HT-29 (cell line): ENCODE measurements at regions not wholly inside any gene's neighbourhood (a gene's known extent, or its start where the extent isn't known, plus 50 kb on each side); places are given as distances from the start of the nearest gene placed in this dataset.

Source experiments
- DNase-seq: peaks from one replicate; pipeline ENCODE4 v3.0.0-alpha.2; 2015; ENCODE audit warnings: low spot score

DNA sequence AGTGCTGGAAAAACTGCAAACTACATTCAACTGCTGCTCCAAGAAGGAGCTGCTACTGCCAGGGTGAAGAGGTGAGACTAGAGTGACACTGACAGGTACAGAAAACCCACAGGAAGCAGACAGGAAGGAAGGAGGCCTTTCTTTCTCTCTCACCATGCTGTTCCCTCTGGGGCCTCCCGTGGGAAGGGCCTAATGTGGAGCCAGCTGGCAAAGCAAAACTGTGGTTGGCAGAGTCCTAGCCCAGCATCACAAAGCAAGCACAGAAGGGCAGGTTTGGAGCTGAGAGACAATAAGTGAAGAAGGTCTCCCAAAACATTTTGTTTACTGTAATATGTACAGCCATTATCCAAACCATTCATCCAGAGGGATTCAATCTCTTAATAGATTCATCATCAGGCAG is 122.5 kb upstream of the MAX start:
- DNase-seq, result no peak

DNA sequence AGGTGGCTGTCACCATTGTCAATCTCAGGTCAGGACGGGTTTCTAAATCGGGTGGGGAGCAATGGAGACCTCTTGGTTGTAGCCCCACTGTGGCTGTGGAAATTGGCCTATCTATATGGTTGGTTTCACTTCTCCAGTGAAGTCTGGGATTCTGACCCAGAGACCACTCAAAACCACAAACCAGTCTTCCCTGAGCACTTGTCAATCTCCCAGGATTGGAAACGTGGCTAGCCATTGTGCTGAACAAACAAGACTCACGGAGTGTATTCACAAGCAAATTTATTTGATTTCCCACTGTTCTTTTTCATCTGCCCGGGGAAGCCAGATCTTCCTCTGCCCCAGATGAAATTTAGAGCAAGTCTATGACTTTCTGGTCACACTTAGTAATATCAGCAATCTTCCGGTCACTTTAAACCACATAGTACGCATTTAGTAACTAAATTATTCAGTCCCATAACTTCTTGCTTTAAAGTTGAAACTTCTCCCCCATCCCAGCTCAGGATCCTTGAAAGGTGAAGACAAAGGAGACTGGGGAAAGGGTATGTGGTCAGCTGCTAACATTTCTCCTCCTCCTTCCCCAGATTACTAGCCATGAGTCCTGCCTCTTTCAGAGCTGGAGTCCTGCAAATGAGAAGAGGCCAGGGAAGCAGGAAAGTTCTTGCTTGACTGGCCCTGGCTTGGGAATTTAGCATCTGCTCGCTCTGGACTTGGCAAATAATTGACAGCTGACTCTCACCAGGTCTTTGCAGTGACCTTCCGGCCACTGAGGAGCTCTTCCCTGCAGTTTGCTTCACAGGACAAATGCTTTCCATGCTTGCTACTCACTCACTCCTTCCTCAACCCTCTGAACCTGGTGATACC is 123.2 kb upstream of the MAX start:
- DNase-seq, result no peak

DNA sequence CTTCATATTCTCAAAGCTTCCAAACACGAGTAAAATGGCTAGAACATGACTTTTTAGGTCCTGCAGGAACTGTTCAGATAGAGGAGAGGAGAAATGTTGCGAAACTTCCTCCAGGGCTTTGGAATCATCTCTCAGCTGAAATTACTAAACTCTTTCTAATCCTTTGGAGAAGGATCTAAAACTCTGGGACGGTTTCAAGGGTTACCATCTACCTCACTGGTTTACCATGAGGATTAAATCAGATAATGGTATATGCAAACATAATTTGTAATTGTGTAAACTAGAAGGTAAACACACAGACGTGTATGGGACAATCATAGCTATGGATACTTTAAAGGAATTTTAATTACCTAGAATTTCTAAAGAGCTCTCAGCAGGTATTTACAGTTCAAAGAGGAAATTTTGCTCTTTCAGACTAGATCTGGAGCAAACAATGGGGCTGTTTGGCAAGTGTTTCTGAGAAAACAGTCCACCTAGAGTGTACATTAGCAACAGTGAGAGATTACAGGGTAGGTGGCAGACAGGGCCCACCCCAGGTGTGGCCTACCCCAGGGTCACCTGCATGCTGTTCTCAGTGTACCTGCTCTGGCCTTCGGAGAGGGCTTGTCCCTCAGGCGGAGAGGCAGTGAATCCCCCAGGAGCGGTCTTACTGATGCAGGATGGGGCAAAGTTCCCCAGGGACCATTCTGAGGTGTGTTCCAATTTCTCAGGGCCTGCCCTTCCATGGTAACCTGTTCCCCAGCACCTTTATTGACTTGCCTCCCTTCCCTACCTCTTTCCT is 124.7 kb upstream of the MAX start:
- peak; percentile 30 for DNase-seq

DNA sequence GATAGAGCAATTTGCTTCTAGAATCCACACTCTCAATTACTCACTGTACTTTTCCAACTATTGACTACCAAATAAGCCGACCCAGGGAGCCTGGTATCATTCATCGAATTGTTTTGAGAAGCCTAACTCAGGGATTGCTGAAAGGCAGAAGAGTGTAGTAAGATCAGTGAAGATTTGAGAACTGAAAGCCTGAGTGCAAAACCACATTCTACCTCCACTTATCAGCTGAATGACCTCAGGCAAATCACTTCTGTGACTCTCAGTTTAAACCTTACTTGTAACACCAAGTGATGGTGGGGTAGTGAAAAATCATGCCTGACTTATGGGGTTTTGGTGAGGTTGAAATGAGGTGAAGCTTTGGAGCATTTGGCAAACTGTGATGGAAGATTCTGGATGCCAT is 126.1 kb upstream of the MAX start:
- no peak for DNase-seq

DNA sequence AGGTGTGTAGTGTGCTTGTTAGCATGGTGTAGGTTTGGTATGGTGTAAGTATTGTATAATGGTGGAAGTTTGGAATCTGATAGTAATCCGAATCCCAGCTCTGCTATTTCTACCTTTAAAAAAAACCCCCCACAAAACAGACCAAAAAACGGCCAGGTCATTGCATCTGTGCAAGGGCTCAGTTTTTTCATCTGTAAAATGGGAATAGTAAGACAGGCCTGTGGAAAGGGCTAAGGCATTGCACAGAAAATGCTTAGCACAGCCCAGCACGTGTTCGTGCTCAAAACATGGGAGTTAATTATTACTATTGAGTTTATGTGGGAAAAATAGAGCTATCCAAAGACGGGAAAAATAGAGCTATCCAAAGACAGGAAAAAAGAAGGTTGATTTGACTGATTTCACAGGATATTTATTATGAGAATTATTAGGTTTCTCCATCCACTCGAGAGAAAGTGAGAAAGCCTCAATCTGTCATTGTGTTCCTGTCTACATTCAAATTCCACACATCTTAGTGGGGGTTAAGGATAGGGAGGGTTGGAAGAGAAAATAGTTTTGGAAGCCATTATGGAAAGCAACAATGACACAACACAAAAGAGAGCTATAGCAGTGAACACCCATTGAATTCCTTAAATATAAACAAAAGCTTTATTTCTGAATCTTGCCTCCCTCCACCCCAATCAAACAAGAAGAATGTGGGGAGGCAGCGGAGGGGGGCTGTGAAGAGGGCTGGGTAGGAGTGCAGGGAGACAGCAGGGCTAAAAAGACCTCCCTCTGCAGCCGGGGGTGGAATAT is 126.8 kb upstream of the MAX start:
- DNase-seq, result no peak

DNA sequence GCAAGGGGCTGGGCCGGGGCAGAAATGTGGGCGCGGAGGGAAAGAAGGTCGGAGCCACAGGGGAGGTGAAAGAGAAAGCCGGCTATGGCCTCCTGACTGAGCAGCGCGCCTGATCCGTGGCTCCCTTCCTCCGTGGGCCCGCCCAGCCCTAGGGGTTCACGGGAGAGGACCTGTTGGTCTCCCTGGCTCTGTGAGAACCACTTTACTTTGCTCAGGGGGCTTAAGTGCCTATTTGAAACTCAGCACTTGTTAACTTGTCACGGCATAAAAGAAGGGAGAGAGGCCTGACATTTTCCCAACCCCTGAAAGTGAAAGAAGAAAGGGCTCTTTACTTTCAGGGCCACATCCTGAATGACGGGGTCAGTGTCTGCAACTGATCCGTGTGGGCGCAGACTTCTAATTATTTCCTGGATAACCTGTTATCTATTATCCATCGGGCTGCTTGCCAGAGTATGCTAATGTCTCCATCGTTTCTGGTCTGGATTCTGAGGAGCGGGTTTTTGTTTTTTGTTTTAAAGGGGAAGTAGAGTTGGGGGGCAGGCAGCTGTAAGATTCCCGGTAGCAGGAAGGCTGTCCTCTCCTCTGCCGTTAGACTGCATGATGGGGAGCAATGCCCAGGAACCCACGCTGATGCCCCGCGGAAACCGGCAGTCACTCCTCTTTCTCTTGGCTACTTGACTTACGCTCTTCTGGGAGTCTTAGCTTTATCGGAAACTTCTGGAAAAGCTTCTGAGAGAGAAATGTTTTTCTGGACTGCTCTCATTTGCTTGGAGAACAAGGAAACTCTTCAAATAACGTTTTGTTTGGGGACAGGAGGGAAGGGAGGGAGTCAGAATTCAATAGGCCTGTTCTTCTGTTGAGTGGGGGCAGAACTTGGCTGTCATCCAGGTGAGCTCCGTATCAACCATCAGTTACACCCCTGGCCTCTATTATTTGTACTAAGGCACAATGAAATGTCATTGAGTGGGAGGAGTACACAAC is 127.7 kb upstream of the MAX start:
- DNase-seq, result peak; percentile 44

DNA sequence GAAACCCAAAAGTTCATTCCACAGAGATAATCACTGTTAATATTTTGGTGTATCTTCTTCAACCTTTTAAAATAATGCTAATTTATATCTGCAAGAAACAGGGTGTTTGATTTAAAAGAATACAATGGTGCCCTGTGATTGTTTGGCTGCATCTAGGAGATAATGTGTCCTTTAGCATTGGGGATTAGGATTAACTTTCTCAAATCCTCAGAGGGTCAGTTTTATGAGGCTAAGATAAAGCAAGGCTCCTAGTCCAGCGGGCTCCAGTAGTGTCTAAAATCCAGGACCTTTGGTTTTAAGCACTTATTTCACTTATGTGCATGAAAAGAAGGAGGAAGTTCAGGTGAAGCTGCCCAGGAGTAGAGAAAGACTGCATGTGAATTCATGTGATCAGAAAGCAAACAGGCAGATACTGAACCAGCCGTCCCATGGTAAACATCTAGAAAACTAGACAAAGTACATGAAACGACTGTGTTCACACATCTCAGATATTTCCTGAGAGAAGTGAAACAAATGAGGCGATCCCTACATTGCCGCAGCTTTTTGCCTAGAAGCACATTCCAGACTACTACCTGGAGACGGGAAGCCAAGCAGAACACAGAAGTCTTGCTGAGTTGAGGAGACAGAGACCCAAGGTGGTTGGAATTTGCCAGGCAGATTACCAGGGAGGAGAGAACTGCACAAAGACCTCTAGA is 129.1 kb upstream of the MAX start:
- no peak for DNase-seq

DNA sequence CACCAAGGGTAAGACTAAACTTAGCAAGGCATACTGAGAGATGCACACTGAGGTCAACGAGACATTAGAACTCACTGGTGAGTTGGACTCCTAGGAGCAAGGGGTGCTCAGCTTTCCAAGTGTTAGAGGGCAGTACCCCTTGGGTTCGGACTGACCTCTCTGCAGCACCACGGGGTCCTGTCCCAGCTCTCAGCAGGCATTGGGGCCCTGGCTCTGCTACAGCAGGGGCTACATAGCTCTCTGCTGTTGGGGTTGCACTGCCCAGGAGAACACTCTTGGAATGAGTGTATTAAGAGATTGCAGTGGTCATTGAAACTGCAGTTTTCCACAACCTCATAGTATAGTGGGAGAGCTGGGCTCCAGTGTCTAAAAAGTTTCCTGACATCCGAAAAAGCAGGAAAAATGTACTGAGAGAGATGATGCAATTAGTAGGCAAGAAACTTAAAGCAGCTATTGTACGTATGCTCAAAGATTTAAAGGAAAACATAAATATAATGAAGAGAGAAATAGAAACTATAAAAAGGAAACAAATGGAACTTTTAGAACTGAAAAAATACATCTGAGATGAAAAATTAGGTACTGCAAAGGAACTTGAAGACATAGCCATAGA is 132.5 kb upstream of the MAX start:
- DNase-seq, result no peak

DNA sequence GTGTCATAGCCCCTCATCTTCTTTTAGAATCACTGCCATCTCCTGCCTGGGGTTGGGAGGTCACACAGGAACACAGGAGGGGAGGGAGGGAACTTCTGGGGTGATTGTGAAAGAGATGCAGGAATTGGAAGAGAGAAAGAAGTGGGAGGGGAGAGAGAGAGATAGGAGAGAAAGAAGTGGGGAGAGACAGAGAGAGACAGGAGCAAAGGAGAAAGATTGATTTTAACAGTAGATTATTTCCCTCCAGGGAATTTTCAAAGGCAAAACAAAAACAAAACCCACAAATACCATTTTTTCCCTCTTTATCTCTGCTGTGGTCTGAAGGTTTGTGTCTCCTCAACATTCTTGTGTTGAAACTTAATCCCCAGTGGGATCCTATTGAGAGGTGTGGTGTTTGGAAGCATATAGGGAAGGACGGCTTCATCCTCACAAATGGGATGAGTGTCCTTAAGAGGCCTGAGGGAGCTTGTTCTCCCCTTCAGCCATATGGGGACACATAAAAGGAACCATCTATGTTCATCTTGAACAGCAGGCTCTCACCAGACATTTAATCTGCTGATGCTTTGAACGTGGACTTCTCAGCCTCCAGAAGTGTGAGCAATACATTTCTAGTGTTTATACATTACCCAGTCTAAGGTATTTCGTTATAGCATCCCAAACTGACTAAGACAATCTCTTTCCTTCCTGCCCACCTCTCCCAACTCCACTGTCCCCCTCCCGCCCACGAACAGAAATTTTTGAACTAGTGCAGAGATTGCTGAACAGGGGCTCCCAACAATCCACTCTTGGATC is 134.9 kb upstream of the MAX start:
- DNase-seq, result no peak

DNA sequence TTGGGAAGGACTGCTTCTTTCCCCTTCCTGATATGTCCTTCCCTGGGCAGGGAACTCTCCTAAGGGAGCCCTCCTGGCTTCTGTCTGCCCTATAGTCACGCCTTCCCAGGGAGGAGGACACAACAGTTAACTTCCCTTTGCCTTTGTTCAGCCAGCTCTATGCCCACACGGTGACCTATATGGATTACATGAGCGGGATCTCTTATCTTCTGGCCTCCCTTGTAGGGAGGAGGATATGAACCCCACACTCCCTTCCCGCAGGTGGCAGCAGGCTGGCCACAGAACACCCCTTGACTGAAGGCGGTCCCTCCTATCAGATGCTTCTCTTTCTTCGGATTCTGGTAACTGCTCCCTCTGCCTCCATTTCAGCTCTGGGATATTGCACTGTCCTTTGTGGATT is 135.6 kb upstream of the MAX start:
- no peak for DNase-seq

DNA sequence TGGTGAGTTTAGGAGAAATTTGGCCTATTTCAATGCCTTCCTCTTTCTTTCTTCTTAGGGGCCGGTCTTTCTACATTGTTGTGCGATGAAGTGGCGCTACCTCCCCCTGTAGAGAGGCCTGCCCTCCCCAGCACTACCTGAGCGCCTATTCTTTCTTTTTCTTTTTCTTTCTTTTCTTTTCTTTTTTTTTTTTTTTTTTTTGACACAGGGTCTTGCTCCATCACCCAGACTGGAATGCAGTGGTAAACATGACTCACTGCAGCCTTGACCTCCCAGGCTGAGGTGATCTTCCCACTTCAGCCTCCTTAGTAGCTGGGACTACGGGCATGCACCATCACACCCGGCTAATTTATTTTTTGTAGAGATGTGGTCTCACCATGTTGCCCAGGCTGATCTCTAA is 136.1 kb upstream of the MAX start:
- no peak for DNase-seq

DNA sequence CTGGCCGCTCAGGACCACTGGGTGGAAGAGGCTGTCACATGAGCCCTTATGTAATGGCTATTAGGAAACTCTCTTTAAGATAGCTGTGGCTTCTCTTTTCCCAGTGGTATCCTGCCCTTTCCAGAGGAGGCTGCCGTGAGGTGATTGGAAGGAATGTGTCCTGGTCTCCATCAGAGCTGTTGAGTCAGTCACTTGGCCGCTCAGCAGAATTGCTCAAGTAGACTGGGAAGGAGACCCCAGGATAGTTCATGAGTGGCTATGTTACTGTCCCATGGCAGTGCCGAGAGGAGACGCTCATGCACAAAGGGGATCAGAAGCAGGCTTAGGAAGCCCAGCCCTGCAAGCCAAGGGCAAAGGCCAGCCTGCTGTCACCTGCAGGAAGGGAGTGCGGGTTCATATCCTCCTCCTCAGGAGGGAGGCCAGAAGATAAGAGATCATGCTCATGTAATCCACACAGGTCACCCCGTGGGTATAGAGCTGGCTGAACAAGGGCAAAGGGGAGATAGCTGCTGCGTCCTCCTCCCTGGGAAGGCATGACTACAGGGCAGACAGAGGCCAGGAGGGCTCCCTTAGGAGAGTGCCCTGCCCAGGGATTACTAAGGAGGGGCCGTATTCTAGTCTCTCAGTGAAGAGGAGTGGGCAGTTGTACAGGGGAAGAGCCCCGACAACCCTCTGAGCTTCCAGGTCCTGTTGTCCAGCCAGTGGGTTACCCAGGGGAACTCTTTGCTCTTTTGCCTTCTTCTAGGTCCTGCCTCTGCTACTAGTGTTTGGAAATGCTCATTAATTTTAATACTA is 137.0 kb upstream of the MAX start:
- DNase-seq, result no peak

DNA sequence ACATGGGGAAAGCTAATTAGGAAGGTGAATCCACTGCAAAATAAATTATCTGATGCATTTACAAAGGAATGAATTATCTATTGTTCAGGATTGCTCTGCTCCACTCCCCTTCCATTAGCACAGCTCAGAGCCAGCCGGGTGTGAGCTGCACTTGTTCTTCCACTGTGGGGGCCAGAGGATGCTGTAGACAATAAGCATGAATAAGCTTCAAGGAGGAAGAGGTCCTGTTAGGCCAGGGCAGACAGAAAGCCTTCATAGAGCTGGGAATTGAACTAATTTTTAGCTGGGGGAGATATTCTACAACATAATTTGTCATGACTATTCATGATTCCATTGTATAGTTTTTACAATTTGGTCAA is 137.6 kb upstream of the MAX start:
- no peak for DNase-seq

DNA sequence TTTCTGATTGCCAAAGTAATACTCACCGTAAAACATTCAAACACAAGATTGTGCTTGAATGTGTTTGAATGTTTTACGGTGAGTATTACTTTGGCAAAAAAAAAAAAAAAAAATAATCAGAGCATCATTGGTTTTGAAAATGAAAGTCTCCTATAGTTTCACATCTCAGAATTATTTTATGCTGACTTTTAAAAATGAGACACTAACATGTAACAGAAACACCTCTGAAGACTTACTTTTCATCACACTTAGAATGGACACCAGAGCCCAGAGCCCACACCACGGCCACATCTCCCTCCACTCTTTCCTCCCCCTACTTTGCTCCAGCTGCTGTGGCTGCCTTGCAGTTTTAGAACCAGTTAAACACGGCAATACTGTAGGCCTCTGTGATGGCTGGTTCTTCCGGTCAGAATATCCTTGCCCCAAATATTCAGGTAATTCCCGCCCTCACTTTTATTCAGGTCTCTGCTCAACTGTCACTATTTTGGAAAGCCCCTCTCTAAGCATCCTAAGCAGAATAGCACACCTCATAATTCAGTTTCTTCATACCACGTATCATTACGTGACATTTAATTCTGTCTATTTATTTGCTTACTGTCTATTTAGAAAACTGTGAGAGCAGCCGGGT is 138.9 kb upstream of the MAX start:
- DNase-seq, result no peak

DNA sequence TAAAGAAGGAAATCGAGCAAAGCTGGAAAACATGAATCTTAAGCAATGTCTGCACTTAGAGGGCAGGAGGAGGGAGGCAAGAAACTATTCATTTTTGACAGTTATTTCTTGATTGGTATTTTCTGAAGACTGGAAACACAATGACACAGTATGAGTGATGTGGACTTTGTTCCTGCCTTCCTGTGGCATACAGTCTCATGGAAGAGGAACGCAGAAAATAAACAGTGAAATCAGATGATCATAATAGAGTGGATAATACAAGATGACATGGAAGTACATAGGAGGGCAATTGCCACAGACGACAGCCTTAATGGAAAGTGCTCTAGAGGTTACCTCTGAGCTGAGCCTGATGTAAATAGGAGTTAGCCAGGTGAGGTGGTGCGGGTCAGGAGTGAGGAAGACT is 140.4 kb upstream of the MAX start:
- no peak for DNase-seq

DNA sequence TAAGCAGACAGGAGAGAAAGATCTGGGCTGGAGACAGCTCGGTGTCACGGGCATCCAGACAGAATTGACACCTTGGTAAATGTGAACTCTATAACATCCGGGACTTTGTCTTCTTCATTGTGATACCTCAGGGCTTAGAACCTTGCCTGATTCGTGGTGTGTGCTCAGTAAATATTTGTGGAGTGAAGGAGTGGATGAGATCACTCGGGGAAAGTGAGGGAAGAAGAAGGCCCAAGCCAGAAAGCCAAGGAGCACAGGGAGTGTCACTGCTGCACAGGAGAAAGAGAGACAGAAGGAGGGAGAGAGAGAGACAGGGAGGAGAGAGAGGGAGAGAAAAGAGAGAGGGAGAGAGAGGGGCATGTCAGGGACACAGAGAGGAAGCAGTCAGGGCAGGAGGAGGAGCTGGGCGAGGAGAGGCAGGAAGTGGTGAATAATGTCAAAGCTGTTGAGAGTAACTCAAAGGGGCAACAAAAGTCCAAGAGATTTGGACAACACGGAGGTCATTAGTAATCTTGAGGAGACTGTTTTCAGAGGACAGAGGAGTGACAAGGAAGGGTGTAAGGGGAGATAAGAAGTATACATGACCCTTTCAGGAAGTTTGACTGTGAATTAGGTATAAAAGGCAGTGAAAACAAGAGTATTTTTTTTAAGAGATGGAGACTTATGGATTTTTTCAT is 141.6 kb upstream of the MAX start:
- DNase-seq, result no peak

DNA sequence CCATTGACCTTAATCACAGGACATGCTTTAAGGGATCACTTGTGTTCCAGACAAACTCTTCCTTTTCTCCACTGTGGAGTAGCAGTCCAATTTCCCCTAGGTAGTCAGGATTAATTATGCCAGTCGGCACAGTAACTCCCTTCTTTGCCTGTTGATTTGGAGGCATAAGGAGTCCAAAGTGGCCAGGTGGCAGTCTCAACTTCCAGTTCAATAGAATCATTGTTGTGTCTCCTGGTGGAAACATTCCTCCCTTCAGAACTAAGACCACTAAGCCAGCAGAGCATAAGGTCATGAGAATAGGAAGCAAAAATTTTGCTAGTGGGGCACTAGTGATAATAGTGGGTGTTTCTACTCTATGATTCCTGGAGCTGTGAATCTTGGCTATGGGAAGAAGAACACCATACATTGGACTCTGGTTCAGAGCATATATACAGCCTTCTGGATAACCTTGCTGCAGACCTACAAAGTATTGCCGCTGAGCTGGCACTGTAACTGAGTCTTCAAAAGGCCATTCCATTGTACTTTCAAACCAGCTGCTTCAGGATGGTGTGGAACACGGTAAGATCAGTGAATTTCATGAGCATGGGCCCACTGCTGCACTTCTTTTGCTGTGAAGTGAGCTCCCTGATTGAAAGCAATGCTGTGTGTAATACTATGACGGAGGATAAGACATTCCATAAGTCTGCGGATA is 147.3 kb upstream of the MAX start:
- no peak for DNase-seq
